ENCODE measurements at regions not wholly inside any gene's neighbourhood (a gene's known extent, or its start where the extent isn't known, plus 50 kb on each side); places are given as distances from the start of the nearest gene placed in this dataset.

- no peak for DNase-seq (ENCODE audit: low read depth in 2 of 2)
Observed at GRCh38 chr13:40477623-40478608, 188.5 kb downstream of the FOXO1 start.

- DNase-seq (ENCODE audit: low read depth in 2 of 2): no peak
Observed at GRCh38 chr13:40478775-40479174, 187.7 kb downstream of the FOXO1 start.

- DNase-seq (ENCODE audit: low read depth in 2 of 2): no peak
Observed at GRCh38 chr13:40479196-40479845, 187.1 kb downstream of the FOXO1 start.

DNA sequence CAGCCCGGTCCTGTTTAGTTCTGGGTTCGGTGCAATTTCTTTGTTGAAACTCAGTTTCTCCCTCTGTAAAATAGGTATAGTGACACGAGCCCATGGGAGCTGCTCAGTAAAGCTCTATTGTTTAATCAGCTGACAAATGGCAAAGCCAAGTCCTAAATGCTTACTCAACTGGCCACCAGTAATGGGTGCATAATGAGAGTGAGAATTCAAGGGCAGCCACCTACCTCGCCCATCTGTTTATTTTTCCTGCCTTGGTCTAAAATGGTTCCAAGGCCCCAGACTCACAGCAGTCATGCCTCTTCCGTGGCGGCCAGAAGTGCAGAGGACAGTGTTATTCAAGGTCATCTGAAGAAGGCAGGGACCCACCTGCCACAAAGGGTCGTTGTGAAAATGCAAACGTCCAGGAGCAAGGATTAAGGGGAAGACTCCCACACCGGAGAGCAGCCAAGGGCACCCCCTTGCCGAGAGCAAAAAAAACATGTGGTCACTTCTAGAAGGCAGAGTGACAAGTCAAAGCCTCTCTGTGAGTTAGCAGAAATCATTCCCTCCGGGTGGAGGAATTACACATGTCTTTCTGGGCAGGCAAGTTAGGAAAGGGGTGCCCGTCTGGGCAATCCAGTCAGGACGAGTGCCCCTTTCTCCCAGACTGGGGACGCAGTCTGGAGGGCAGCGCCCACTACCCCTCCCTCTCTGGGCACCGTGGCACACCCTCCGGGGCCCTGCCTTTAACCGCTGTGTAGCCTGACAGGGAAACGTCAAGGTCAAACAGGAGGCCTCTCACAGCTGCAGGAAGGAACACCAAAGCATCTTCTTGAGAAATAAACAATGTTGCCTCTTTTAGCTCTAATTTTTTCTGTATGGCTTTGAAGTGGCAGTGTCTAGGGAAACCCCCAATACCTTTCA is 186.2 kb downstream of the FOXO1 start:
- no peak for DNase-seq (ENCODE audit: low read depth in 2 of 2)

DNA sequence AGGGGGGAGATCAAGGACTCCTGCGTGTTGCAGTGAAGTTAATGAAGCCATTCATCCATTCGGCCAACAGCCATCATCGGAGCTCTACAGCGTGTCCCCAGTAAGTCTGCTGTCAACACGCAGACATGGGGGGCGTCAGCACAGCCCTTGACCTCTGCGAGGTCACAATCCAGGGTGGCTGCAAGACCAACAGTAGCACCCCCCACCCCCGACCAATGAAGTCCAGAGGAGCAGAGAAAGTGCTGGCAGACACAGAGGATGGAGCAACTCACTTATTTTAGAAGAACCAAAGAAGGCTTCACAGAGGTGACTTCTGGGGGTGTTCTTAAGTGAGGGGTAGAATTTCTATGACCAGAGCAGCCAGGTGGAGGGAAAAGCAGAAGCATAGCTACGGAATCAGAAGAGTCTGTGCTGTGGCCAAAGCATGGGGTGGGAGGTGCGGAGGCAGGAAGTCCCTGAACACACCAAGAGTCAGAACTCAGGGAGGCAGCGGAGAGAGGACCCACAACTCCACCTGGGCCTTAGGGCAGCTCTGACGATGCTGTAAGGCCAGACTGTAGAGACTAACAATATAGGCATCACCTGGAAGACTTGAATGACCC is 185.4 kb downstream of the FOXO1 start:
- DNase-seq (ENCODE audit: low read depth in 2 of 2): no peak

- DNase-seq (ENCODE audit: low read depth in 2 of 2): no peak
Observed at GRCh38 chr13:40483601-40484000, 182.8 kb downstream of the FOXO1 start.

GRCh38 chr13:40484101-40484800 is 182.2 kb downstream of the FOXO1 start:
- no peak for DNase-seq (ENCODE audit: low read depth in 2 of 2)

DNA sequence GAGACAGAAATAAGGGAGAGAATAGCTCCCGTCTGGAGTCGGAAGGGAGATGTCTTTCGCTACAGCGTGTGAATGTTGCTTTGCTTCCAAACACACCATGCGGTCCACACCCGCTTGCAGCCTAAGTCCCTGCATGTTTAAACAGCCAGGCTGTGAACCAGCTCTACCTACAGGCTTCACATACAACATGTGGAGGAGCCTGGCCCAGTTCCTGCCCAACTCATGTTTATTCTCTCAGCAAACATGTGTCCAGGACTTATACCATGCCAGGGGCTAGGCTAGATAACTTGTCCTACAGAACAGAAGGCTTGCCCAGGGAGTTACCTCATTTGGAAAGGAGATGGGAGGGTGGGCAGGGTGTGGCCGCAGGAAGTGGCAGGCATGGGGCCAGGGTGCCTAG is 181.5 kb downstream of the FOXO1 start:
- no peak for DNase-seq (ENCODE audit: low read depth in 2 of 2)

- peak; percentile 56 to 59 for DNase-seq (ENCODE audit: low read depth in 2 of 2)
Observed at GRCh38 chr13:40485611-40486517, 180.6 kb downstream of the FOXO1 start.

DNA sequence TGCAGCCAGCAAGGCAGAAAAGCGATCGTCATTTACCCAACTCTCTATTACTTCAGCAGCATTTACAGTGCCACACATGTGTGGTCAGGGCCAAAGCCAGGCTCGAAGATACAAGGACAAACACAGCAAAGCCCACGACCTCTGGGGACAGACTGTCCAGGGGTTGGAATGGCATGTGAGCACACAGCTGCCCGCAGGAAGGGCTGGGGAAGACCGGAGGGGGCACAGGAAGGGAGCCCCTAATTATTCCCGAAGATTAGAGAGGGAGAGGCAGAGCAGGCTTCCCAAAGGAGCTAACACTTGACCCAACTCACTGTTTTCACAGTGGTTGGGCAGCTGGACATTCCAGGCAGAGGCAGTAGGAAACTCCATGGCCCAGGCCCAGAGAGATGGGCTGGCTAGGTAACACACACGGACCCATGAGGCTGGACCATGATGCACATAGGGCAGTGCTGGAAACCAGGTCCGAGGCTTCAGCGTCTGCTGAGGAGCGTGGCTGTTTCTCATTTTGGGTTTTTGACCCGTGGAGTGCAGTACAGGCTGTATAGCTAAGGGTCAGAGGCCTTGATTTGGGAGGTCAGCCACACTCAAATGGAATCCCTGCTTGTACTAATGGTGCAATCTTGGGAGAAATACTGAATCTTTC is 179.8 kb downstream of the FOXO1 start:
- no peak for DNase-seq (ENCODE audit: low read depth in 2 of 2)

GRCh38 chr13:40488869-40489391 is 177.5 kb downstream of the FOXO1 start:
- no peak for DNase-seq (ENCODE audit: low read depth in 2 of 2)

DNA sequence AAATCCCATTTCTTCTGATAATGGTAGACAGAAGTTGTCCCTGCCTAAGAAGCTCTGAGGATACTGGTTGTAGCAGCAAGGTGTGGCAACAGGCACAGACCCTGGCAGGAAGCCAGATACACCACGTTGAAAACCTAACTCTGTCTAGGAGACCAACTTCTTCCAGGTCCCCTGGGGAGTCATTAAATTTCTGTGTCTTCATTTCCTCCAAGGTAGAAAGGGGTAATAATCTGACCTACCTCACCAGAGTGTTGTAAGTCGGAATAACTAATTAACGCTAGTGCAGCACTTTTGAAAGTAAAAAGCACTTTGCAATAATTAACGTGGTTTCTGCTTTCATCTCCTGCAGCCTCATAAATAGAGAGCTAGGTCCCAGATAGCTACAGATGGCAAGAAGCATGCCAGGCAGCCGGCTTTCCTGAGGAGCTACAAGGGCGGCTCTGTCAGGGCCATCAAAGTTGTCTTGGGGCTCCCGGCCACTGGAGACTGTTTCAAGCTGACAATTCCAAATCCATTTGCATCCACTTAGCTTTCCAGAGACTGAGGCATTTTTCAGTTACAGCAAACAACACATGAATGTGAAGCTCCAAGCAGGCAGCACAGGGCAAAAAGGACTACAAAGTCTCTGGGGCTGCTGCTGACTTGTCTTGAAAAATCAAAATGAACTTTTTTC is 176.2 kb downstream of the FOXO1 start:
- DNase-seq (ENCODE audit: low read depth in 2 of 2): peak in 1 of 2 donors; percentile 33

- no peak for DNase-seq (ENCODE audit: low read depth in 2 of 2)
Observed at GRCh38 chr13:40492511-40492910, 173.9 kb downstream of the FOXO1 start.

DNA sequence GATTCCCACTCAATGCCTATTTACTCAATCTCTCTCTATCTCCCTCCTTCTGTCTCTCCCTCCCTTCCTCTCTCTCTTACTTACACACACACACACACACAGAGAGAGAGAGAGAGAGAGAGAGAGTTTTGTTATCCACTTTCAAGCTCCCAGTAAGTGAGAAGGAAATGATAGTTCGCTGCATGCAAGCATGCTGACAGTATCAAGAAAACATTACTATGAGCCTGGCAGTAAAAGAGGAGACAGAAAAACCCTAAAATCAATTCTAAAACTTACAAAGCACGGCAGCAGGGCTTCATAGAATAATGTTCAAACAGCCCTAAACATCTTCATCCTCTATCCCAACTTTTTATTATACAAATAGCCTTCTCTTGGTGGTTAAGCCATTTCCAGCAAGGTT is 171.9 kb downstream of the FOXO1 start:
- no peak for DNase-seq (ENCODE audit: low read depth in 2 of 2)

GRCh38 chr13:40494946-40495620 is 171.4 kb downstream of the FOXO1 start:
- DNase-seq (ENCODE audit: low read depth in 2 of 2): no peak

GRCh38 chr13:40495621-40496001 is 170.8 kb downstream of the FOXO1 start:
- no peak for DNase-seq (ENCODE audit: low read depth in 2 of 2)

GRCh38 chr13:40496035-40496810 is 170.2 kb downstream of the FOXO1 start:
- no peak for DNase-seq (ENCODE audit: low read depth in 2 of 2)
